ENCODE measurements at regions not wholly inside any gene's neighbourhood (a gene's known extent, or its start where the extent isn't known, plus 50 kb on each side); places are given as distances from the start of the nearest gene placed in this dataset.
A peak's percentile ranks its signal among the peaks of the same experiment; 100 is the strongest.

DNA sequence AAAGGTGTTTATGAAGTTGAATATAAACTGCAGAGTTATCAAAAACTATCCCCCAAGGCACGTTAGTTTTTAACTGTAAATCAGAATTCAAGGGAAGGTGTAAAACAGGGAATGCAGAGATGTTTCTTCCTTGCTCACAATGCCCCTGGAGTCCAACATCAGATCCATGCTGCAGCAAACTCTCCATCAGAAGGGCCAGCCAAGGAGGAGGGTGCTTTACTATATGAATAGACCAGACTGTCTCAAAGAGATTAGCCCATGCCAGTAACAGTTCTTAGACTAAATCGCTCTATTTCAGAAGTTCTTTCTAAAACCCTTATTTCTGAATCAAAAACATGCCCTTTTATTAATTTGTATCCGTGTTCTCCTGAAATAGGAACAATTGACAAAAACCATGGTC, 362.8 kb upstream of the RPS23 start:
- Histone ChIP-seq H3K36me3 (ENCODE audit: insufficient read depth in 1 of 2, low read depth in 1 of 2) (no peaks in the 10 kb centered on the region), H3K4me1 (peaks cover 15% of the 10 kb centered on the region), H3K27ac (no peak overlapping the region), H3K27me3 (ENCODE audit: insufficient read depth in 3 of 3, low read length in 2 of 3) (no peaks in the 10 kb centered on the region), H3K4me3 (no peak overlapping the region), H3K9me3 (no peaks in the 10 kb centered on the region)
- no peak for DNase-seq
- intact Hi-C loops (cut with DNase I) = loop anchor here in 1 of 2 donors (5.0 to 10.0 kb wide), 2 partner anchors 151 to 924 kb away; no protein-coding TSS in a partner anchor
- TF ChIP-seq, protein P1, sequence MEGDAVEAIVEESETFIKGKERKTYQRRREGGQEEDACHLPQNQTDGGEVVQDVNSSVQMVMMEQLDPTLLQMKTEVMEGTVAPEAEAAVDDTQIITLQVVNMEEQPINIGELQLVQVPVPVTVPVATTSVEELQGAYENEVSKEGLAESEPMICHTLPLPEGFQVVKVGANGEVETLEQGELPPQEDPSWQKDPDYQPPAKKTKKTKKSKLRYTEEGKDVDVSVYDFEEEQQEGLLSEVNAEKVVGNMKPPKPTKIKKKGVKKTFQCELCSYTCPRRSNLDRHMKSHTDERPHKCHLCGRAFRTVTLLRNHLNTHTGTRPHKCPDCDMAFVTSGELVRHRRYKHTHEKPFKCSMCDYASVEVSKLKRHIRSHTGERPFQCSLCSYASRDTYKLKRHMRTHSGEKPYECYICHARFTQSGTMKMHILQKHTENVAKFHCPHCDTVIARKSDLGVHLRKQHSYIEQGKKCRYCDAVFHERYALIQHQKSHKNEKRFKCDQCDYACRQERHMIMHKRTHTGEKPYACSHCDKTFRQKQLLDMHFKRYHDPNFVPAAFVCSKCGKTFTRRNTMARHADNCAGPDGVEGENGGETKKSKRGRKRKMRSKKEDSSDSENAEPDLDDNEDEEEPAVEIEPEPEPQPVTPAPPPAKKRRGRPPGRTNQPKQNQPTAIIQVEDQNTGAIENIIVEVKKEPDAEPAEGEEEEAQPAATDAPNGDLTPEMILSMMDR (IDR thresholded peaks at IDR 0.05) = no peak
- ATAC-seq = peak in 2 of 4 donors; percentile 45 to 54
- WGBS, 3 donors = 40 to 67% (median 50%) methylated on average over 3 of the region's 3 CpGs

DNA sequence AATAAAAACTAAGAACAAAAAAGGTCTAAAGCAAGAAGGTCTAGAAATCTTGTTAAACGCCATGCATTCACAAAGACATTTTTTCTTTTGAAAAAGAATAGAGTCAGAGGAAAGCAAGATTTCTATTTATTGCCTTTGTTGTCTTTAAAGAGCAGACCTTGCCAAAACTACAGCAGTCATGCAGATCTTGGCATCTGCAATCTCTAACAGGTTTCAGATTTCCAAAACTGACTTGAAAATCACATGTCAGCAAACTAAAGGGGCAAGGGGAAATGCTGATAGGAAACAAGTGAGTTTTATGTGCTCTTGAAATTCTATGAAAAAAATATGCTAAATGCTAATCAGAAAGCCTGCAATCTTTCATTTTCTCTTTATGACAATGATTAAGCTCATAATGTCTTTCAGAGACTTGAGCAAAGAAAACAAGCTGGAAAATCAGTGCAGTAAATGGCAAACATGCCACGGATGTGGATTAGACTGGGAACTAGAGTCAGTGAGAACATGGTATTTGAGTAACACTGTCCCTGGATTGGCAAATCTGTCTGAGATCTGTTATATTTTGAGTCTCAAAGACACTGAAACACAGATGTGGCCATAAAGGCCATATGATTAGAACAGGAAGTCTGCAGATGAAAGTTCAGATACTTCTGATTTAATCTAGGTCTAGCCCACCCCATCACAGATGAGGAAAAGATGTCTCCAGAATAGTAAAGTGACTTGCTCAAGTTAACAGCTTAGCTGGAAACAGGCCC, 361.4 kb upstream of the RPS23 start:
- ATAC-seq = no peak
- Histone ChIP-seq H3K36me3 (ENCODE audit: insufficient read depth in 1 of 2, low read depth in 1 of 2) (no peaks in the 10 kb centered on the region), H3K4me1 (peaks cover 15% of the 10 kb centered on the region), H3K9me3 (no peaks in the 10 kb centered on the region), H3K27ac (no peak overlapping the region), H3K27me3 (ENCODE audit: insufficient read depth in 3 of 3, low read length in 2 of 3) (no peaks in the 10 kb centered on the region), H3K4me3 (no peak overlapping the region)
- intact Hi-C loops (cut with DNase I) = loop anchor here (5.0 to 10.0 kb wide), 3 partner anchors 153 to 925 kb away; no protein-coding TSS in a partner anchor
- TF ChIP-seq, protein P1 (IDR thresholded peaks at IDR 0.05) = no peak
- 17 to 25% (median 19%) methylated on average over 2 of the region's 2 CpGs for WGBS, 3 donors
- no peak for DNase-seq

DNA sequence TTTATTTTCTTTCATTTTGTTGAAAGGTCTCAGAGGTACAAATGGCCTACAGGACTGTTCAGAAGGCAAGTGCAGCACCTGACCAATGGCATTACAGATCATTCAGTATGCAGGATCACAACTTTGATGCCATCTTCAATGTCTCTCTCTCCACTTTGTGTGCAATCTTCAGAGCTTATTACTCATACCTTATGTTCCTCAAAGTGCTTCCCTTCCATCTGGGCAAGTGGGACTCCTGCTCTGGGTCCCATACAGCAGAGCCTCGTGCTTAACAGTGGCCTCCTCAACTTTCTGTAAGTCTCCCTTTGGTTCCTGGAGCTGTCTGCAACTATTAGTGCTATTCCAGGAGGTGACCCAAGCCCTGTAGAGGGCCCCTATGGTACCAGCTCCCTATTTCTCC, 358.4 kb upstream of the RPS23 start:
- Histone ChIP-seq H3K36me3 (ENCODE audit: insufficient read depth in 1 of 2, low read depth in 1 of 2) (no peaks in the 10 kb centered on the region), H3K9me3 (no peaks in the 10 kb centered on the region), H3K4me1 (peaks cover 15% of the 10 kb centered on the region), H3K4me3 (no peak overlapping the region), H3K27me3 (ENCODE audit: insufficient read depth in 3 of 3, low read length in 2 of 3) (no peaks in the 10 kb centered on the region), H3K27ac (no peak overlapping the region)
- 81 to 94% (median 94%) methylated on average over 1 of the region's 1 CpG for WGBS, 3 donors
- no peak for DNase-seq
- TF ChIP-seq, protein P1 (IDR thresholded peaks at IDR 0.05) = no peak
- ATAC-seq = no peak
- intact Hi-C loops (cut with DNase I) = loop anchor here in 1 of 2 donors (10.0 kb wide), 1 partner anchor 282 kb away; no protein-coding TSS in a partner anchor

DNA sequence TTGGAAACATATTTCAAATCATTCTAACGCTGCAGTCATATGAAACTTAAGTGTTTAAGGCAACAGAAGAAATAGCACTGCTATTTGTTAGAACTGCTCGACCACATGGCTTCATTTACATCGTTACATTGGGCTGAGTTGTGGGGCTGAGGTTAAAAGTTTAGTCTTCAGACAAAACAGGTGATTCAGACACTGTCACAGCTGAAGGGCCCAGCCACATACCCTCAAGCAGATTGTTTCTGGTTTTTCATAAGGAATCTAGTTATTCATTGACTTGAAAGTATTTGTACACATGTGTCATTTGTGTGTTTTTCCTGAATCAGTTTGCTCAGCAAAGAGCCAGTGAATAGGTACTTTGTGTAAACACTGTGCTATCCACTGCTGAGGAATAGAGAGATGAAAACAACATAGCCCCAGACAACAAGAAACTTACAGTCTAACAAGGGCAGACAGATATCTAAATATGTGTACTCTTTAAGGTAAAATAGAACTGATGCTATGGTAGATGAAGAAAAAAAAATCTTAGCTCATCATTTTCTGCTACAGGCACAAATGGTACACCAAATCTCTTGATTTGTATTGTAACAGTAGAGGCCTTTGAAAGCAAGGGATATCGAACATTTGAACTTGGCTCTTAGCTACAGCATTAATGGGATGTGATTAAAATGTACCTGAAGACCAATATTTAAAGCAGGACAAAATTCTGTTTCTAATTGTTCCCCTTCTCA, 357.6 kb upstream of the RPS23 start:
- Histone ChIP-seq H3K27me3 (ENCODE audit: insufficient read depth in 3 of 3, low read length in 2 of 3) (no peaks in the 10 kb centered on the region), H3K36me3 (ENCODE audit: insufficient read depth in 1 of 2, low read depth in 1 of 2) (no peaks in the 10 kb centered on the region), H3K9me3 (no peaks in the 10 kb centered on the region), H3K4me3 (no peak overlapping the region), H3K4me1 (peaks cover 15% of the 10 kb centered on the region), H3K27ac (no peak overlapping the region)
- ATAC-seq (no peak), DNase-seq (no peak)
- 76 to 83% (median 76%) methylated on average over 4 of the region's 4 CpGs for WGBS, 3 donors
- intact Hi-C loops (cut with DNase I) = loop anchor here in 1 of 2 donors (10.0 kb wide), 1 partner anchor 281 kb away; no protein-coding TSS in a partner anchor
- TF ChIP-seq, protein P1 (IDR thresholded peaks at IDR 0.05) = no peak

Data from psoas muscle (tissue), 7 donors.